Spinal cord (tissue), 10 donors: ENCODE measurements at regions not wholly inside any gene's neighbourhood (a gene's known extent, or its start where the extent isn't known, plus 50 kb on each side); places are given as distances from the start of the nearest gene placed in this dataset. TPM values are rescaled to one million over a fixed set of nuclear protein-coding genes. Genes with fewer than 3 reads are reported as not detected.

Source experiments
- DNase-seq, 6 donors: peaks; one replicate each; pipeline versions ENCODE4 v3.0.0 to v3.0.0-alpha.2; 2013 to 2015; ENCODE audit warnings: low spot score in 6 of 6, low read depth in 4 of 6
- H3K27ac ChIP-seq: one replicate; pipeline ENCODE4 v1.5.1; 2013; ENCODE audit warnings: low read depth, low read length, control low read depth
- H3K27me3 ChIP-seq: one replicate; pipeline ENCODE4 v1.6.1; 2013; ENCODE audit warnings: low read length; ENCODE audit not compliant: control insufficient read depth, insufficient read depth
- H3K36me3 ChIP-seq: one replicate; pipeline ENCODE4 v1.6.1; 2013; ENCODE audit warnings: low read length; ENCODE audit not compliant: control insufficient read depth, insufficient read depth
- H3K4me1 ChIP-seq: one replicate; pipeline ENCODE4 v1.6.1; 2013; ENCODE audit warnings: low read length; ENCODE audit not compliant: control insufficient read depth, insufficient read depth
- H3K4me3 ChIP-seq: one replicate; pipeline ENCODE4 v1.5.1; 2013; ENCODE audit warnings: low read depth, low read length, control low read depth
- H3K9me3 ChIP-seq: one replicate; pipeline ENCODE4 v1.6.1; 2013; ENCODE audit warnings: low read length; ENCODE audit not compliant: control insufficient read depth, insufficient read depth
- WGBS: methylation state at CpG from one replicate; pipeline ENCODE4 v1.1.5; 2013; ENCODE audit warnings: missing lambda C conversion rate; ENCODE audit not compliant: insufficient coverage; 5-methylcytosine and 5-hydroxymethylcytosine counted together
- small RNA-seq: library from RNA; depleted of rRNA; stranded (forward); fragments of <200 nt; gene quantifications from one replicate; pipeline ENCODE3, GENCODE V24; 2014; ENCODE audit warnings: low replicate concordance
- donor health status: healthy.

- no CpG with 5 or more reads among the region's 1 CpG for WGBS
- Histone ChIP-seq H3K4me3 (no peak overlapping the region), H3K27me3 (no peaks in the 10 kb centered on the region), H3K36me3 (no peaks in the 10 kb centered on the region), H3K27ac (no peak overlapping the region), H3K4me1 (no peaks in the 10 kb centered on the region), H3K9me3 (no peaks in the 10 kb centered on the region)
- DNase-seq: no peak
Observed at GRCh38 chr5:91217859-91218258, 165.3 kb downstream of the ARRDC3 start.

GRCh38 chr5:91214571-91214970 is 168.5 kb downstream of the ARRDC3 start:
- H3K27ac ChIP-seq: no peak overlapping the region
- H3K27me3 ChIP-seq: no peaks in the 10 kb centered on the region
- no peaks in the 10 kb centered on the region for H3K36me3 ChIP-seq
- H3K9me3 ChIP-seq: no peaks in the 10 kb centered on the region
- H3K4me3 ChIP-seq: no peak overlapping the region
- 60% methylated on average over 1 of the region's 4 CpGs for WGBS
- peak in 1 of 6 donors; percentile 39 for DNase-seq
- H3K4me1 ChIP-seq: no peaks in the 10 kb centered on the region

Small RNAs in the stretch of these regions (small RNA-seq; reads per million reads assigned to genes)
- gene RF00017 (not detected), gene RNU4-90P (not detected)
